ENCODE measurements at regions not wholly inside any gene's neighbourhood (a gene's known extent, or its start where the extent isn't known, plus 50 kb on each side); places are given as distances from the start of the nearest gene placed in this dataset.

DNA sequence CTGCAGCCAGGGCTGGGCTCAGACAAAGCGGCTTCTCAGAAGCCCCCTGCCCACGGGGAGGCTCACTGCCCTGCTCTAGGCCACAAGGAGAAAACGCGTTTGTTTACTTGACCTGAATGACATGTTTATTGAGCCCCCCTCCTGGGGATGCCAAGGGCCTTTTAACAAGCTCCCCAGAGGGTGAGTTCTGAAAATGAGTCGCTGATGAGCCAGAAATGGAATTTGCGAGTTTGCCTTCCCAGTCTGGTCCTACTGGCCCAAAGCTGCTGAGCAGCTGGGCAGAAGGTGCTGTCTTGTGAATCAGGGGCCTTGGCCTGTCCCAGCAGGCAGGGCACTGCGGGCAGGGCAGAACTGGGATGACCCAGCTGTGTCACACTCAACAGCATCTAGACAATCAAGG is 120.6 kb downstream of the SYF2 start:
- TF ChIP-seq, protein P1, sequence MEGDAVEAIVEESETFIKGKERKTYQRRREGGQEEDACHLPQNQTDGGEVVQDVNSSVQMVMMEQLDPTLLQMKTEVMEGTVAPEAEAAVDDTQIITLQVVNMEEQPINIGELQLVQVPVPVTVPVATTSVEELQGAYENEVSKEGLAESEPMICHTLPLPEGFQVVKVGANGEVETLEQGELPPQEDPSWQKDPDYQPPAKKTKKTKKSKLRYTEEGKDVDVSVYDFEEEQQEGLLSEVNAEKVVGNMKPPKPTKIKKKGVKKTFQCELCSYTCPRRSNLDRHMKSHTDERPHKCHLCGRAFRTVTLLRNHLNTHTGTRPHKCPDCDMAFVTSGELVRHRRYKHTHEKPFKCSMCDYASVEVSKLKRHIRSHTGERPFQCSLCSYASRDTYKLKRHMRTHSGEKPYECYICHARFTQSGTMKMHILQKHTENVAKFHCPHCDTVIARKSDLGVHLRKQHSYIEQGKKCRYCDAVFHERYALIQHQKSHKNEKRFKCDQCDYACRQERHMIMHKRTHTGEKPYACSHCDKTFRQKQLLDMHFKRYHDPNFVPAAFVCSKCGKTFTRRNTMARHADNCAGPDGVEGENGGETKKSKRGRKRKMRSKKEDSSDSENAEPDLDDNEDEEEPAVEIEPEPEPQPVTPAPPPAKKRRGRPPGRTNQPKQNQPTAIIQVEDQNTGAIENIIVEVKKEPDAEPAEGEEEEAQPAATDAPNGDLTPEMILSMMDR (conservative IDR thresholded peaks at IDR 0.05 in 1 of 2, IDR thresholded peaks at IDR 0.05 in 1 of 2; ENCODE audit: low read depth in 1 of 2, low read length in 2 of 2) = no peak
- no peak for TF ChIP-seq EZH2 (IDR thresholded peaks at IDR 0.05; ENCODE audit: low read length, missing control alignments)
